GM12891 (cell line): ENCODE measurements at regions not wholly inside any gene's neighbourhood (a gene's known extent, or its start where the extent isn't known, plus 50 kb on each side); places are given as distances from the start of the nearest gene placed in this dataset.

Source experiments
- POLR2A ChIP-seq: IDR thresholded peaks from 2 replicates; pipeline ENCODE4 v1.6.1; 2011; ENCODE audit warnings: low read depth, low read length, control low read depth
- POLR2AphosphoS5 ChIP-seq: IDR thresholded peaks from 2 replicates; pipeline ENCODE4 v1.6.1; 2011; ENCODE audit warnings: low read depth, low read length, control low read depth
- POU2F2 ChIP-seq: IDR thresholded peaks from 2 replicates; pipeline ENCODE4 v1.6.1; 2011; ENCODE audit warnings: low read depth, mild to moderate bottlenecking, control low read depth, low read length, moderate library complexity
- TAF1 ChIP-seq: IDR thresholded peaks from 2 replicates; pipeline ENCODE4 v1.6.1; 2011; ENCODE audit warnings: low read depth, low read length, control low read depth

DNA sequence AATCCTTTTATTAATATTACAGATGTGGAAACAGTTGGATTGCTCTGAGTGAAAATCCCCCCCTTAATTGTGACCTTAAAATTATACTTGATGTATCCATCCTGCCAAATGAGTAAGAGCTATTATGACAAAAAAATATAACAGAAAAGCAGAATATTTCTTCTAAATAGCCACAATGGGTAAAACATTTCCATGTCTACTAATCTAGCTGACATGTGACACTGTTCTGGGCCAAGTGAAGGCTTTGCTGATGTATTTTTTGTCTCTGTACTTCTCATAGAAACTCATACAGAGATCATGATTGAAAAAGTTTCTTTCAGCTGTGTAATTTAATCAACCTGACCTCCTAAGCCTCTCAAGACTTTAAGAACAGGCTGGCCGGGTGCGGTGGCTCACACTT, 569.1 kb upstream of the ZFP42 start:
- TF ChIP-seq POLR2AphosphoS5 = no peak
- TF ChIP-seq POLR2A = no peak
- no peak for TF ChIP-seq POU2F2
- TF ChIP-seq TAF1 = no peak
